ENCODE measurements at regions not wholly inside any gene's neighbourhood (a gene's known extent, or its start where the extent isn't known, plus 50 kb on each side); places are given as distances from the start of the nearest gene placed in this dataset.
"Not testable (repeated sequence)": the region's sequence is repeated elsewhere in the genome, so short reads cannot be mapped to it uniquely, and the experiment has no call there.

GRCh38 chr2:53610260-53610659, 157.3 kb upstream of the CHAC2 start:
- in situ Hi-C loops (cut with HindIII; ENCODE audit: low sequenced_read_pairs): no loop called here

GRCh38 chr2:53609551-53609950, 158.1 kb upstream of the CHAC2 start:
- in situ Hi-C loops (cut with HindIII; ENCODE audit: low sequenced_read_pairs): no loop called here

GRCh38 chr2:53608293-53608692, 159.3 kb upstream of the CHAC2 start:
- in situ Hi-C loops (cut with HindIII; ENCODE audit: low sequenced_read_pairs): no loop called here

GRCh38 chr2:53600815-53601214, 166.8 kb upstream of the CHAC2 start:
- in situ Hi-C loops (cut with HindIII; ENCODE audit: low sequenced_read_pairs): no loop called here

- in situ Hi-C loops (cut with HindIII; ENCODE audit: low sequenced_read_pairs): not testable (repeated sequence)
Measured at GRCh38 chr2:53586733-53587612, 180.6 kb upstream of the CHAC2 start.

GRCh38 chr2:53584986-53585385, 182.6 kb upstream of the CHAC2 start:
- in situ Hi-C loops (cut with HindIII; ENCODE audit: low sequenced_read_pairs): no loop called here

GRCh38 chr2:53583583-53583982, 184.0 kb upstream of the CHAC2 start:
- in situ Hi-C loops (cut with HindIII; ENCODE audit: low sequenced_read_pairs): no loop called here

- in situ Hi-C loops (cut with HindIII; ENCODE audit: low sequenced_read_pairs): no loop called here
Measured at GRCh38 chr2:53582556-53582955, 185.0 kb upstream of the CHAC2 start.

- in situ Hi-C loops (cut with HindIII; ENCODE audit: low sequenced_read_pairs): no loop called here
Measured at GRCh38 chr2:53576166-53576565, 191.4 kb upstream of the CHAC2 start.

- in situ Hi-C loops (cut with HindIII; ENCODE audit: low sequenced_read_pairs): no loop called here
Measured at GRCh38 chr2:53575721-53576124, 191.9 kb upstream of the CHAC2 start.

GRCh38 chr2:53572696-53573095, 194.9 kb upstream of the CHAC2 start:
- in situ Hi-C loops (cut with HindIII; ENCODE audit: low sequenced_read_pairs): no loop called here

- in situ Hi-C loops (cut with HindIII; ENCODE audit: low sequenced_read_pairs): no loop called here
Measured at GRCh38 chr2:53569957-53570727, 197.5 kb upstream of the CHAC2 start.

- in situ Hi-C loops (cut with HindIII; ENCODE audit: low sequenced_read_pairs): no loop called here
Measured at GRCh38 chr2:53568469-53568868, 199.1 kb upstream of the CHAC2 start.

- in situ Hi-C loops (cut with HindIII; ENCODE audit: low sequenced_read_pairs): no loop called here
Measured at GRCh38 chr2:53567073-53567472, 200.5 kb upstream of the CHAC2 start.

- in situ Hi-C loops (cut with HindIII; ENCODE audit: low sequenced_read_pairs): no loop called here
Measured at GRCh38 chr2:53562407-53562806, 205.2 kb upstream of the CHAC2 start.

- in situ Hi-C loops (cut with HindIII; ENCODE audit: low sequenced_read_pairs): no loop called here
Measured at GRCh38 chr2:53561155-53561554, 206.4 kb upstream of the CHAC2 start.

- in situ Hi-C loops (cut with HindIII; ENCODE audit: low sequenced_read_pairs): no loop called here
Measured at GRCh38 chr2:53559302-53559966, 208.2 kb upstream of the CHAC2 start.

- in situ Hi-C loops (cut with HindIII; ENCODE audit: low sequenced_read_pairs): no loop called here
Measured at GRCh38 chr2:53558867-53559266, 208.7 kb upstream of the CHAC2 start.

GRCh38 chr2:53549497-53549896, 218.1 kb upstream of the CHAC2 start:
- in situ Hi-C loops (cut with HindIII; ENCODE audit: low sequenced_read_pairs): no loop called here

- in situ Hi-C loops (cut with HindIII; ENCODE audit: low sequenced_read_pairs): no loop called here
Measured at GRCh38 chr2:53545604-53546003, 222.0 kb upstream of the CHAC2 start.

- in situ Hi-C loops (cut with HindIII; ENCODE audit: low sequenced_read_pairs): no loop called here
Measured at GRCh38 chr2:53544871-53545558, 222.6 kb upstream of the CHAC2 start.
